PFSK-1 (cell line): ENCODE measurements at regions not wholly inside any gene's neighbourhood (a gene's known extent, or its start where the extent isn't known, plus 50 kb on each side); places are given as distances from the start of the nearest gene placed in this dataset.

Source experiments
- POLR2AphosphoS5 ChIP-seq: IDR thresholded peaks from 2 replicates; pipeline ENCODE4 v1.6.1; 2012; ENCODE audit warnings: low read depth, mild to moderate bottlenecking, control low read depth, low read length, moderate library complexity
- SIN3A ChIP-seq: IDR thresholded peaks from 2 replicates; pipeline ENCODE4 v1.6.1; 2012; ENCODE audit warnings: mild to moderate bottlenecking, low read length, moderate library complexity, borderline replicate concordance; ENCODE audit not compliant: insufficient read depth
- TAF1 ChIP-seq: IDR thresholded peaks from 2 replicates; pipeline ENCODE4 v1.6.1; 2012; ENCODE audit warnings: low read length, control low read depth, borderline replicate concordance; ENCODE audit not compliant: insufficient read depth
- TF ChIP-seq, protein P1 (sequence below), 2 experiments: IDR thresholded peaks; 2 replicates each; pipeline versions ENCODE4 v1.6.1 to v1.8.0; 2011 to 2012; ENCODE audit warnings: low read depth in 2 of 2, low read length in 2 of 2, control low read depth in 1 of 2, inconsistent platforms in 1 of 2, mild to moderate bottlenecking in 1 of 2, moderate library complexity in 1 of 2; ENCODE audit not compliant: insufficient read depth in 1 of 2

DNA sequence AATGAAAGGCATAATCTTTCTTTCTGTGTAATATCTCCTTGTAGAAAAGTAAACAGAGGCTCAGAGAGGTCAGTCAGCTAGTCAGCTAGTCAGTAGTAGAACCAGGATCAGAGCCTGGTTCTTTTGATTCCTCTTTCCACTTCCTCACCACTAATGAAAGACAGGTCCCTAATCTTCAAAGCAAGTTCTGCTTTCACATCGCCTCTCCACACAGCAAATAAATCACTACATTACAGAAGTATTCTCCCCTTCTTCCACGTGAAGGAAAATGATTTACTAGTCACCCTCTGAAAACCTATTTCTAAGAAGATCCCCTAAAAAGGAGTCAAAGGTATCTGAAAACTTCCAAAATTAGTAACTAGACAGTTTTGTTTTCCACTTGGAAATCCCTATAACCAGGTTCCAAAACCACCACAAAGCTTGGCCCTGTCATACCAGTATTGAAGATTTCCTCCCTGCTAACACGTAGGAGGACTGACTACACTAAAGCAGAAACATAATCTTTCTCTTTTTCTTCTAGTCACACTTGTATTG, 140.5 kb upstream of the TARS1 start:
- no peak for TF ChIP-seq SIN3A
- TF ChIP-seq, protein P1, sequence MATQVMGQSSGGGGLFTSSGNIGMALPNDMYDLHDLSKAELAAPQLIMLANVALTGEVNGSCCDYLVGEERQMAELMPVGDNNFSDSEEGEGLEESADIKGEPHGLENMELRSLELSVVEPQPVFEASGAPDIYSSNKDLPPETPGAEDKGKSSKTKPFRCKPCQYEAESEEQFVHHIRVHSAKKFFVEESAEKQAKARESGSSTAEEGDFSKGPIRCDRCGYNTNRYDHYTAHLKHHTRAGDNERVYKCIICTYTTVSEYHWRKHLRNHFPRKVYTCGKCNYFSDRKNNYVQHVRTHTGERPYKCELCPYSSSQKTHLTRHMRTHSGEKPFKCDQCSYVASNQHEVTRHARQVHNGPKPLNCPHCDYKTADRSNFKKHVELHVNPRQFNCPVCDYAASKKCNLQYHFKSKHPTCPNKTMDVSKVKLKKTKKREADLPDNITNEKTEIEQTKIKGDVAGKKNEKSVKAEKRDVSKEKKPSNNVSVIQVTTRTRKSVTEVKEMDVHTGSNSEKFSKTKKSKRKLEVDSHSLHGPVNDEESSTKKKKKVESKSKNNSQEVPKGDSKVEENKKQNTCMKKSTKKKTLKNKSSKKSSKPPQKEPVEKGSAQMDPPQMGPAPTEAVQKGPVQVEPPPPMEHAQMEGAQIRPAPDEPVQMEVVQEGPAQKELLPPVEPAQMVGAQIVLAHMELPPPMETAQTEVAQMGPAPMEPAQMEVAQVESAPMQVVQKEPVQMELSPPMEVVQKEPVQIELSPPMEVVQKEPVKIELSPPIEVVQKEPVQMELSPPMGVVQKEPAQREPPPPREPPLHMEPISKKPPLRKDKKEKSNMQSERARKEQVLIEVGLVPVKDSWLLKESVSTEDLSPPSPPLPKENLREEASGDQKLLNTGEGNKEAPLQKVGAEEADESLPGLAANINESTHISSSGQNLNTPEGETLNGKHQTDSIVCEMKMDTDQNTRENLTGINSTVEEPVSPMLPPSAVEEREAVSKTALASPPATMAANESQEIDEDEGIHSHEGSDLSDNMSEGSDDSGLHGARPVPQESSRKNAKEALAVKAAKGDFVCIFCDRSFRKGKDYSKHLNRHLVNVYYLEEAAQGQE (IDR thresholded peaks at IDR 0.05; ENCODE audit: insufficient read depth in 1 of 2, low read depth in 2 of 2, low read length in 2 of 2) = no peak
- TF ChIP-seq POLR2AphosphoS5 = no peak
- TF ChIP-seq TAF1 = no peak
